GM12891 (cell line): ENCODE measurements at regions not wholly inside any gene's neighbourhood (a gene's known extent, or its start where the extent isn't known, plus 50 kb on each side); places are given as distances from the start of the nearest gene placed in this dataset.

Source experiments
- POLR2A ChIP-seq: IDR thresholded peaks from 2 replicates; pipeline ENCODE4 v1.6.1; 2011; ENCODE audit warnings: low read depth, low read length, control low read depth
- POLR2AphosphoS5 ChIP-seq: IDR thresholded peaks from 2 replicates; pipeline ENCODE4 v1.6.1; 2011; ENCODE audit warnings: low read depth, low read length, control low read depth

DNA sequence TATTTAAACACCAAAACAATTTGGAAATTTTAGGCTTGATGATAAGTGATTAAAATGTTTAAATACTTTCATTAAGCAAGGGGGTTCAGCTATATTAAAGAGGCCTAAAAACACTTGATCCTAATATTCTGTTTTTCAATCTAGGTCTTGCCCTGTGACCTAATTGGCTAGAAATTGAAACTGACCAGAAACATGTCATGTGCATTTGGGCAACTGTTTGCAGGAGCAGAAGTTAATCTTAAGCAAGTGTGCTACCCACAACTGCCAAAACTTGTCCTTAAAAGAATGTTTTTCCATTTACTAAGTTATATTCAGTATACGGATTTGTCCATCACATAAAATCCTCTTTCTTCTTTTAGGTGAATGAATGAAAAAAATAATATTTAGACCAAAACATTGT lies 167.3 kb downstream of the PPP1R3A start:
- TF ChIP-seq POLR2A (no peak), POLR2AphosphoS5 (no peak)
